ENCODE measurements at regions not wholly inside any gene's neighbourhood (a gene's known extent, or its start where the extent isn't known, plus 50 kb on each side); places are given as distances from the start of the nearest gene placed in this dataset.
"Not testable (repeated sequence)": the region's sequence is repeated elsewhere in the genome, so short reads cannot be mapped to it uniquely, and the experiment has no call there.

DNA sequence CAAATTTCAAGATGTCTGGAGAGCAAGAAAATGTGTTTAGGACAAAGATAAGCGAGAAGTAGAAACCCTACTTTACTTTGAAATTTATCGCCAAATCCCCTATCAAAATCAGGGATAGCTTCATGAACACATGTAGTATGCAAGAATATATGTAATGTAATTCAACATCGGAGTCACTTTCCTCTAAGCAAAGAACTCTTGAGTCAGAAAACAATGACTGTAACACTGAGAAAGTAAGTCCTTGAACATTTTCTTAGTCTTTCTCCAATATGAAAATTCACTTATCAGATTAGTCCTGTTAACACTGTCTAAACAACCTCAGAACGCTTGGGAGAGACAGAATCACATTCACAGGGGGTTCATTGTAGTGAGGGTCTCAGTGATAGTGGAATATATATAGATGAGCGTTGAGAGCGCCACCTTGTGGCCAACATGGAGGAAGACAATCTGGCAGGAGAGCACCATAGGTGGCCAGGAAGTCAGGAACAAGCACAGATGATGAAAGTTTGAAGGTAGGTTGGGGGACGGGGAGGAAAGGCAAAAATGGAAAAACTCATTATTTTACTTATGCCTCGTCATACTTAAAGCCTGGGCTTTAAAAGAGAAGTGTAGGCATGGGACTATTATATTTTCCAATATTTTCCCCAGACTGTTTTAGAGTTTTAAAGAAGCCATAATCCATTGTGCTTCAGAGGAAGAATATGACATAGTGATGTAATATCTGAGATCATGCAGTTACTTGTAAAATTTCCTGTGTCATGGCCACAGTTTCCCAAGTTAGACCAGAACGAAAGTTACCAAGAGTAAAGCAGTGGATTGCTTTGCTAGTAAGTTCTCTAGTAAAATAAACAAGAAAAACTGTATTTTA, 115.5 kb upstream of the GNAI1 start:
- DNase-seq, result peak; percentile 91

DNA sequence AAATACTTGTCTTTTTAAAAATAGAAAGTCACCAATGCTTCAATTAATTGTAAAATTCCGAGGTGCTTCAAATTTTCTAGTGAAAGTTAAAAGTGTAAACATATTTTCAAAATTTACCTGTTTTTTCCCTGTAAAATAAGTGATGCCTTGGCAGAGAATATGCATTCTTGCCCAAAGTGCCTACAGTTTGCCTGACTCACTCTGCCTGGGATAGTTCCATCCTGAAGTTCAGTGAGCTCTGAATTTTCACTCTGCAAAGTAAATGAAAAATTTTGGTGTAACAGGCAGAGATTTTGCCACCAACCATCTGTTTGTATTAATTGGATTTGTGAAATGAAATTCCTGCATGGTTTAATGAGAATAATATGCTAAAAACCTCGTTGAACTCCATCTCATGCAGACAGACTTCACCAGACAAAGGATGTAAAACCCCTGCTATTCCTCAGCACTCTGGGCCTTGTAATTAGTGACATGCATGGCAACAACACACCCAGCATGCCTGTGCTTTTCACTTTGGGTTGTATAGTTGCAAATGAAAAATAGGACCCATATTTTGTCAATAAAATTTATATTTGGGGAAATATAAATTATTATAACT, 117.4 kb upstream of the GNAI1 start:
- no peak for DNase-seq

DNA sequence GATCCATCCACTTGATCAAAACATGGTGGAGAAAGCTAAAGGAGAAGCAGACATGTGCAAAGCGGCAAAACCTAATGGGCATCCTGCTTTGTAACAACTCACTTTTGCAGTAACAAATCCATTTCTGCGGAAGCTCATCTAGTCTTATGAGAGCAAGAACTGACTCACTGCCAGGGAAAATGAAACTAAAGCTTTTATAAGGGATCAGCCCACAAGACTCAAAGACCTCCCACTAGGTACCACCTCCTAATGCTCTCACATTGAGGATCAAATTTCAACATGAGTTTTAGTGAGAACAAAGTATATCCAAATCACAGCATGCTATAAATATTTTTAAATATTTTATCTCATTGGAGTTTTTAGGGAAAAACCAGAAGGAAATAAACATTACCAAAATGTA, 120.1 kb upstream of the GNAI1 start:
- peak; percentile 98 for DNase-seq

DNA sequence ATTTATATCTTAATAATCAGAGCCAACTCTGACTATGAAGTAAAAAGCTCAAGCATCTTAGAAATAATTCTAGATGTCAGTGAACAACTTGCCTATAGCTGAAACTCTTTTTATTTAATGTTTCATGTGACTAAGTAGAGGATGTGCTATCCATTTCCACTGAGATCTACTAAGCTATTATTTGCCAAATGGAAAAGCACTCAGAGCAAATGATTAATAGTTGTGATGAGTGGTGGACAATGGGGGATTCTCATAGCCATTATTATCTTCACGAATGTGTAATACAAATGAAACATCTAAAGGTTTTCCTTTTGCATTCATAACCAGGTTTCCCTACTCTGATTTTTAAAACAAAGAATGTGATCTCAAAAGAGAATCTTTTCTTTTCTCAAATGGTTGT, 126.6 kb upstream of the GNAI1 start:
- DNase-seq, result no peak

DNA sequence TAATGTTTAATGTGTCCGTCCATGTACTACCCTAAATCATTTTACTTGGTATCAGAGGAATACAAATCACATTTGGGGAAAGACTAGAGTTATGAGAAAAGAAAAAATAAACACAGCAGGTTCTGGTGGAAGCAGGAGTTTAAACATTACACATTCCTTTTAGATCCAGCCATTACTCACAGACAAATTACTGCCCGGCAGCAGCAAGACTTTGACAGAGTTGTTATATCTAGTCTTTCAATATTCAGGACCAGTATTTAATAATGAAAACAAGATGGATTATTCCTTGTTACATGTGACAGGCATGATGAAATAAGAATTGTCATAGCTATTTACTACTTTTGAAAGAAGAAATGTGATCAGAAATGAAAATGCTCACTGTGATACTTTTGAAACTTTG, 131.8 kb upstream of the GNAI1 start:
- DNase-seq, result no peak

DNA sequence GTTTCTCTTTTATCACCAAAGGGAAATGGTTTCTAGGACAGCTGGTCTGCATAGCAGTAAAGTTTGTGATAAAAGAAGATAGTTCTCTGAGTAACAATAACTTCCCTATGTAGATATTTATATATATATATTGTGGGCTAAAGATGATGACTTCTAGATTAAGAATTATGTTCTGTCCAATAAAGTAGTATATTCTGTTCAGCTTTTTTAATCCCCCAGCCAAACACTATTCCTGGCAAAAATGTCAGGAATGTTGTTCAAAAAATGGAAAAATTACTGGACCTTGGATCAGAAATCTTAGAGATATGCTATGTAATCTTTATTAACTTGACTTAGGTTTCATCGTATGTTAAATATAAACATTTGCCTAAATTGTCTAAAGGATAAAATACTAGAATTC, 136.3 kb upstream of the GNAI1 start:
- no peak for DNase-seq

DNA sequence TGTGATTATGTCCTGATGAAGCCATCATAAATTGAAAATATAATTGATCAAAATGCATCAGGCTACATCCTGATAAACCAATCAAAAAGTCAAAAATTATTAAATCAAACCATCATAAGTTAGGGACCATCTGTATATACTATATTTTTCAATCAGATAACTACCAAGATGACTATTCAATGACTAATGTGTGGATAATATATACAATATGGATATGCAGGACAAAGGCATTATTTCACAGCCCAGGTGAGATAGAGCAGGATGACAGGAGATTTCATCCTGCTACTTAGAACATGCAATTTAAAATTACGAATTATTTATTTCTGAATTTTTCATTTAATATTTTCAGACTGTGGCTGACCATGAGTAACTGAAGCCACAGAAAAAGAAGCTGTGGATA, 137.3 kb upstream of the GNAI1 start:
- DNase-seq, result no peak

DNA sequence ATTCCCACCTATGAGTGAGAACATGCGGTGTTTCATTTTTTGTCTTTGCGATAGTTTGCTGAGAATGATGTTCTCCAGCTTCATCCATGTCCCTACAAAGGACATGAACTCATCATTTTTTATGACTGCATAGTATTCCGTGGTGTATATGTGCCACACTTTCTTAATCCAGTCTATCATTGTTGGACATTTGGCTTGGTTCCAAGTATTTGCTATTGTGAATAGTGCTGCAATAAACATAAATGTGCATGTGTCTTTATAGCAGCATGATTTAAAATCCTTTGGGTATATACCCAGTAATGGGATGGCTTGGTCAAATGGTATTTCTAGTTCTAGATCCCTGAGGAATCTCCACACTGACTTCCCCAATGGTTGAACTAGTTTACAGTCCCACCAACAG, 138.9 kb upstream of the GNAI1 start:
- DNase-seq, result not testable (repeated sequence)

DNA sequence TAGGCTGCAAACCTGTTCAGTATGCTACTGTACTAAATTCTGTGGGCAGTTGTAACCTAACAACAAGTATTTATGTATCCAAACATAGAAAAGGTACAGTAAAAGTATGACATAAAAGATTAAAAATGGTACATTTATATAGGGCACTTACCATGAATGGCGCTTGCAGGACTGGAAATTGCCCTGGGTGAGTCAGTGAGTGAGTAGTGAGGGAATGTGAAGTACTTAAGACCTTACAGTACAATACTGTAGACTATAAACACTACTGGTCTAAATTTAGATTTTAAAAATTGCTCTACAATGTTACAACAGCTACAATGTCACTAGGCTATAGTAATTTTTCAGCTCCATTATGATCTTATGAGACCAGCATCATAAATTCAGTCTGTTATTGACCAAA, 146.0 kb upstream of the GNAI1 start:
- no peak for DNase-seq

DNA sequence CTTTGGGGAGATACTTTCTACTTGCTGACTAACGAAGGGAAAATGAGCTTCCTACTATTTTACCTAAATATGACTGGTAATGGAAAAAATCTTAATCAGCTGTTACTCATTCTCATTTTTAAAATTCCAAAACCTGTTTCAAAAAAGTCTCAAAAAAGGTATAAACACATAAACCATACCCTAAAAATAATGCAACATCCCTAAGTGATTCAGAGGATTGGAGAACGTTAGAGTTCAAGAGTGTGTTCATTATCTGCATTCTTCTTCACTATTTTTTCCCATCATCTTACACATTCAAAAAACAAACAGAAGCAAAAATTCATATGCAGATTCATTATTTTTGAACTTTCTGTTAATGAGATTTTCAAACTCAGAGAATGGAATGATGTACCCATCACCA, 150.4 kb upstream of the GNAI1 start:
- no peak for DNase-seq

DNA sequence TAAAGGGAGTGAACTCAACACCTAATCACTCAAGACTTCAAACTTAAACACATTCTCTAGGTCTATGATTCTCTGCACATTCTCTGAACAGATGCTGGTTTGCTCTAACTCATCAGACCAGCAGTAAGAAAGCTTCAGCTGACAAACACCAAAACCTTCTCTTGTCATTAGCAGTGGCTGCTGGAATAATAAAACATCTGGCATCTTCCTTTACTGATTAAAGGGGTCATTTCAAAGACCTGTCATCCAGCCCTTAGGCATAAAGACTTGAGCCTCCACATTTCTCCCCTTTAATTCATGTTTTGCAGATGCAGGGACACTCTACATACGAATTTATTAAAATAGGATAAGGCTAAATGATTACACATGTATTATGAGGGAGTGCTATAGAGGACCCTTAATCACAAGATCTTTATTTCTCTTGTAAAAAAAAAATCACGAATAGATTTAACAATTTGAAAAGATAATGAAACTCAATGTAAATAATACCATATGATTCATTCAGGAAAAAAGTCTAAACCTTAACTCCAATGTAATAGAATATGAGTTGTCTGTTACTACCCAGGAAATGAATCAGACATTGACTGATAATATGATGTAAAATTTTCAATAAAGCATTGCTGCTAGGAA, 152.4 kb upstream of the GNAI1 start:
- no peak for DNase-seq

DNA sequence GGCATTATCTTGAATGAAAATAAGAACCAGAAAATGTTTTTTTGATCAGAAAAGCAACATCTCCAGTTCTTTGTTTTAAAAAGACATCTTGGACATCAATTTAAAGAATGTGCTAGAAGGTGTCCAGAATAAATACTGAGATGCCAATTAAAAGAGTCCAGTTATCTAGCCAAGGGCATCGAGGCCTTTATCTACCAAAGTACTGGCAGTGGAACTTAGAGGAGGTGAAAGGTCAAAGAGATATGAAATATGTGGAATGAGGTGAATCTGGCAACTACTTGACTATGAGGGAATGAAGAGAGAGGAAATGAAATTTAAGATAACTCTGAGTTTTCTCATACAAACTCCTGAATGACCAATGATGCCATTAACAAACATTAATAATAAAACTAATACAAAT, 154.3 kb upstream of the GNAI1 start:
- DNase-seq, result no peak

DNA sequence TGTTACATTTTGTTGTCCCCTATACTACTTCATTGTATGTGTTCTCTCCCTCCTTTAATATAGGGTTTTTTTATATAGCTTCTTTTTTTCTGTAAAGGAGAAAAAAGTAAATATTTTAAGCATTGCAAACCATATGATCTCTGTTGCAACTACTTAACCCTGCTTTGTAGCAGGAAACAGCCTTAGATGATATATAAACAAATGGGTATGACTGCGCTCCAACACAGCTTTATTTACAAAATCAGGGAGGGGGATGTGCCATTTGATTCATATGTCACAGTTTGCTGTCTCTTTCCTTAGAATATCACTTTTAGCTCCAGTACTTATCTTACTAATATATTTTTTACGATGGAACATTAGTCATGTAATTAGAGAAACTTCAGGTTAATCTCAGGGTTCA, 155.2 kb upstream of the GNAI1 start:
- DNase-seq, result no peak

DNA sequence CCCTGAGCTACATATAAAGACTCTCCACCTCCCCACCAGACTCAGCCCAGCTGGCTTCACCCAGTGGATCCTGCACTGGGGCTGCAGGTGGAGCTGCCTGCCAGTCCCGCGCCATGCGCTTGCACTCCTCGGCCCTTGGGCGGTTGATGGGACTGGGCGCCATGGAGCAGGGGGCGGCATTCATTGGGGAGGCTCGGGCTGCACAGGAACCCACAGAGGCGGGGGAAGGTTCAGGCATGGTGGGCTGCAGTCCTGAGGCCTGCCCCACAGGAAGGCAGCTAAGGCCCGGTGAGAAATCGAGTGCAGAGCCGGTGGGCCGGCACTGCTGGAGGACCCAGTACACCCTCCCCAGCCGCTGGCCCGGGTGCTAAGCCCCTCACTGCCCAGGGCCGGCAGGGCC, 157.2 kb upstream of the GNAI1 start:
- DNase-seq, result no peak

DNA sequence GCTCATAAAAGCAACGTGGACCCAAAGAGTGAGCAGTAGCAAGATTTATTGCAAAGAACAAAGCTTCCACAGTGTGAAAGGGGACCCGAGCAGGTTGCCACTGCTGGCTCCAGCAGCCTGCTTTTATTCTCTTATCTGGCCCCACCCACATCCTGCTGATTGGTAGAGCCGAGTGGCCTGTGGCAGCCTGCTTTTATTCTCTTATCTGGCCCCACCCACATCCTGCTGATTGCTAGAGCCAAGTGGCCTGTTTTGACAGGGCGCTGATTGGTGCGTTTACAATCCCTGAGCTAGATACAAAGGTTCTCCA, 158.0 kb upstream of the GNAI1 start:
- DNase-seq, result not testable (repeated sequence)

DNA sequence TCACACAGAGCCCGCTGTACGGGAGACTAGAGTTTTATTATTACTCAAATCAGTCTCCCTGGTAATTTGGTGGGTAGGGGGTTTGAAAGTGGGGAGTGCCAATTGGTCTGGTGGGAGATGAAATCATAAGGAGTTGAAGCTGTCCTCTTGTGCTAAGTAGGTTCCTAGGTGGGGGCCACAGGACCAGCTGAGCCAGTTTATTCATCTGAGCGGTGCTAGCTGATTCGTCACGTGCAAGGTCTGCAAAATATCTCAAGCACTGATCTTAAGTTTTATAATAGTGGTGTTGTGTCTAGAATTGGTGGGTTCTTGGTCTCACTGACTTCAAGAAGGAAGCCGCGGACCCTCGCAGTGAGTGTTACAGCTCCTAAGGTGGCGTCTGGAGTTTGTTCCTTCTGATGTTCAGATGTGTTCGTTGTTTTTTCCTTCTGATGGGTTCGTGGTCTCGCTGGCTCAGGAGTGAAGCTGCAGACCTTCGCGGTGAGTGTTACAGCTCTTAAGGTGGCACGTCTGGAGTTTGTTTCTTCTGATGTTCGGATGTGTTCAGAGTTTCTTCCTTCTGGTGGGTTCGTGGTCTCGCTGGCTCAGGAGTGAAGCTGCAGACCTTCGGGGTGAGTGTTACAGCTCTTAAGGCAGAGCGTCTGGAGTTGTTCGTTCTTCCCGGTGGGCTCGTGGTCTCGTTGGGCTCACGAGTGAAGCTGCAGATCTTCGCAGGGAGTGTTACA, 158.5 kb upstream of the GNAI1 start:
- DNase-seq, result not testable (repeated sequence)

DNA sequence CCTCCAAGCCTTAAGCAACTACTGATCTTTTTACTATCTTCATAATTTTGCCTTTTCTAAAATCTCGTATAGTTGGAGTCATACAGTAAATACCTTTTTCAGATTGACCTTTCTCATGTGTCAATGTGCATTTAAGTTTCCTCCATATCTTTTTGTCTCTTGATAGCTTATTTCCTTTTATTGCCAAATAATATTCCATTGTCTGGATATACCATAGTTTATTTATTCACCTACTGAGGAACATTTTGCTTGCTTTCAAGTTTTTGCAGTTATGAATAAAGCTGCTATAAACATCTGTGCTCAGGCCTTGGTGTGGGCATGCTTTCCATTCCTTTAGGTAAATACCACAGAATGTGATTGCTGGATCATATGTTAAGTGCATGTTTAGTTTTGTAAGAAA, 161.2 kb upstream of the GNAI1 start:
- no peak for DNase-seq

DNA sequence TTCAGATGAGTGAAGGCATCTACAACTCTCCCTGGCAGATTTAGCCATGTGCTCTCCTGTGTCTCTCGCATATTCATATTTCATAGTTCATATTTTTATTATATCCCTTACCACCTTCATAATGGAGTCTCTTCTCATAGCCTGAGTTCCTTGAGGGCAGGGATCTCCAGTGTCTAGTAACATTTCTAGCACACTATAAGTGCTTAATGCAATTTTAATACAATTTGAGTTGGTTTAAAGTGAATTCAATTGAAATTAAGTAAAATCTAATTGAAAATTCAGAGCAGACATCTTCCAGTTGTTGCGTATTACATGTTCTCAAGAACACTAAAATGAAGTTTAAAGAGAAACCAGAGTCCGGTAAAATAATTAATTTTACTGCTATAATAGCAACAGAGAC, 163.6 kb upstream of the GNAI1 start:
- no peak for DNase-seq

DNA sequence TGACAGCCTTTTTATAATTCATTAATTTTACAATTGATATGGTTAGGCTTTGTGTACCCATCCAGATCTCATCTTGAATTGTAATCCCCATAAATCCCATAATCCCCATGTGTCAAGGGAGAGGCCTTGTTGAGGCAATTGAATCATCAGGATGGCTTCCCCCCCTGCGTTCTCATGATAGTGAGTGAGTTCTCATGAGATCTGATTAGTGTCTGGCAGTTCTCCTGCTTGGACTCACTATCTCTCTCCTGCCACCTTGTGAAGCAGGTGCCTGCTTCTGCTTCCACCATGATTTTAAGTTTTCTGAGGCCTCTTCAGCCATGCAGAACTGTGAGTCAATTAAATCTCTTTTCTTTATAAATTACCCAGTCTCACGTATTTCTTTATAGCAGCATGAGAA, 165.7 kb upstream of the GNAI1 start:
- DNase-seq, result peak; percentile 47

DNA sequence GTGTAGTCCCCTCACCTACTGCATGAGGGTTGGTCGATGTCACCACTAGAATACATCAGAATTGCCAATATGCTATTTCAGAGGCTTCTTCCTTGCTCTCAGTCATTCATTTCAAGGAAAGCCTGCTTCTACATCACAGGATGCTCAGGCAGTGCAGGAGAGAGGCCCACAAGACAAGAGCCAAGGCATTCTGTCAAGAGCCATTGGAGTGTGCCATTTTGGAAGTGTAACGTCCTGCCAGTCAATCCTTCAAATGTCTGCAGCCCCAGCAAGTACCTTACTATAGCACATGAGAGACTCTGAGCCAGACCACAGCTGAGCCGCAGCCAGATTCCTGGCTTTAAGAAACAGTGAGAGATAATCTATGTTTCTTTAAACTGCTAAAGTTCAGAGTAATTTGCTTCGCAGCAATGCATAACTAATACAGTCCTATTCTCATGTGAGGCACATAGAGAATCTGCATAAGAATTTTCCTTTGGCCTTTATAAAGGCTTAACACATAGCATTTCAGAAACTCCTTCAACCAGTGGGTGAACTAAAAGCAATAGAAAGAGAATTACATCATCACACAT, 166.5 kb upstream of the GNAI1 start:
- no peak for DNase-seq

DNA sequence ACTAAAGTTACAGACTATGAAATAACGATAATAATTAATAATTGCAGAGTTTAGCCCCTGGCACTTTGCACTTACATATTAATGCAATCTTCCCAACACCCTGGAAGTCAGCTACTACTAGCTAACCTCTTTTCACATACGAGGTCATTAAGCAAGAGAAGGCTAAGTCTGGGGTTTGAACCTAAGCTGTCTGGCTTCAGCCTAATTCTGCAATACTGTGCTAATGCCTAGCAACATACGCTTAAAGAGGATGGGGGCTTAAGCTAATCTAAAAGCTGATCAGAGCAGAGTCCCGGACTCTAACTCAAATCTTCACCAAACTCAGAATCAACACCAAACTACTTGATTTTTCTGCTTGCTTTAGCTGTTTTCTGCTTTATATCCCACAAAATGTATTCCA, 168.7 kb upstream of the GNAI1 start:
- DNase-seq, result no peak

DNA sequence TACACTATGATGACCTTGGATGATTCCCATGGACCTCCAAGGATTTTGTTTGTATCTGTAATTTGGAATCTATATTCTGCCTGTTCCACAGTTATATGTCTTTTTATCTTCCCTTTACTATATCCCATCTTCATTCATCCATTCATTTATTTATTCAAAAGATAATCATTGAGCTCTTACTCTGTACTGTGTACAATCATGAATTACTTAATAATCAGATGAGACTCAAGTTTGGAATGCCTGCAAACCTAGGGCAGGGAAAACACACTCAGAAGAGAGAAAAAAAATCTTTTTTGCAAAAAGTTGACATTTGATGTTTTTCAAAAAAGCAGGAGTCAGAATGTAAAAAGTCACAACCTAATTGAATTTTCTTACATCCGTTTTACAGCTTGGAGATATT, 170.2 kb upstream of the GNAI1 start:
- no peak for DNase-seq

DNA sequence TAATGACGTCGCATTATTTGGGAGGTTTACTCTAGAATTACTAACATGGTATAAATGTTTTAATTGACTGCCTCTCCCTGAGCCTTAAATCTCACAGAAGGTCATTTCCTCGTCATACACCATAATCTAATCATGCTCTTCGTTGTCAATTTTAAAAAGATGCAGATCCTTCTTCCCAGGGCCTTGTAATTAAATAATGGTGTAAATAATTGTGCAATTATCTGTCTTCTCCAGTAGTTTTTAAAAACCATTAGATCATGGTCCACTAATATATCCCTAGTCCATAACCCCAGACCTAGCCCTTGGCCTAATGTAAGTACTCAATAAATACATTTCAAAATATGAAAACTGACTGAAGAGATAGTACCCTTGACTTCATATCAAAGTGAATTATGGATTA, 181.5 kb upstream of the GNAI1 start:
- no peak for DNase-seq

DNA sequence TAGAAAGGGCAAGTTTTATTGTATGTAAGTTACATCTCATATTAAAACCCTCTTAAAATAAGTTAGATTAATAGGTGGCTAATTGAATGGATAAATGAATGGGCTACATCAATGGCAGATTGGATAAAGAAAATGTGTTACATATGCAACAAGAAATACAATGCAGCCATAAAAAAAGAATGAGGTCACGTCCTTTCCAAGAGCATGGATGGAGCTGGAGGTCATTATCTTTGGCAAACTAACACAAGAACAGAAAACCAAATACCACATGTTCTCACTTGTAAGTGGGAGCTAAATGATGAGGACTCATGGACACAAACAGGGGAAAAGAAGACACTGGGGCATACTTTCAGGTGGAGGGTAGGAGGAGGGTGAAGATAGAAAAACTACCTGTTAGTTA, 182.2 kb upstream of the GNAI1 start:
- no peak for DNase-seq
